ENCODE measurements at regions not wholly inside any gene's neighbourhood (a gene's known extent, or its start where the extent isn't known, plus 50 kb on each side); places are given as distances from the start of the nearest gene placed in this dataset.
"Not testable (repeated sequence)": the region's sequence is repeated elsewhere in the genome, so short reads cannot be mapped to it uniquely, and the experiment has no call there.

DNA sequence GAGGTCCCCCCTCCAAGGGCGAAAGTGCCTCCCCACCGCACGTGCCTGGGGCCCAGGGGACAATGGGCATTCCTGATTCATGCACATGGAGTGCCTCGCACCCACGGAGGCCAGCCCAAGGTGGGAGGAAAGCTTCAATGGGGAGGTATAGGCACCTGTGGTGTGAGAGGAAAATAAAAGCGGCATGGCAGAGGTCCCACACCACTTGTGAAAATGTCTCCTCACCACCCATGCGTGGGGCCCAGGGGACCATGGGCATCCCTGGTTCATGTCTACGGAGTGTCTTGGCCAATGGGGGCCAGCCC is 384.7 kb downstream of the ALG10 start:
- no peak for DNase-seq (ENCODE audit: low read depth)

DNA sequence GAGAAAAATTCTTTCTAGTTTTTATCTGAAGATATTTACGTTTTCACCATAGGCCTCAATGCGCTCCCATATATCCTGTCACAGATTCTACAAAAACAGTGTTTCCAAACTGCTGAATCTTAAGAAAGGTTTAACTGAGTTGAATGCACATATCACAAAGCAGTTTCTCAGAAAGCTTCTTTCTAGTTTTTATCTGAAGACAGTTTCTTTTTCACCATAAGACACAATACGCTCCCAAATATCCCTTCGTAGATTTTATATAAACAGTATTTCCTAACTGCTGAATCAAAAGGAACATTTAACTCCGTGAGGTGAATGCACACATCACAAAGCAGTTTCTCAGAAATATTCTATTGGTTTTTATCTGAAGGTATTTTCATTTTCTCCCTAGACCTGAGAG is 385.5 kb downstream of the ALG10 start:
- DNase-seq (ENCODE audit: low read depth), result no peak

DNA sequence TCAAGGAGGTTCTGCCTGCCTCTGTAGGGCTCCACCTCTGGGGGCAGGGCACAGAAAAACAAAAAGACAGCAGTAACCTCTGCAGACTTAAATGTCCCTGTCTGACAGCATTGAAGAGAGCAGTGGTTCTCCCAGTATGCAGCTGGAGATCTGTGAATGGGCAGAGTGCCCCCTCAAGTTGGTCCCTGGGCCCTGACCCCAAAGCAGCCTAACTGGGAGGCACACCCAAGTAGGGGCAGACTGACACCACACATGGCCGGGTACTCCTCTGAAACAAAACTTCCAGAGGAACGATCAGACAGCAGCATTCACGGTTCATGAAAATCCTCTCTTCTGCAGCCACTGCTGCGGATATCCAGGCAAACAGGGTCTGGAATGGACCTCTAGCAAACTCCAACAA is 409.2 kb downstream of the ALG10 start:
- DNase-seq (ENCODE audit: low read depth), result not testable (repeated sequence)

Measured in EH (cell line).